ENCODE measurements at regions not wholly inside any gene's neighbourhood (a gene's known extent, or its start where the extent isn't known, plus 50 kb on each side); places are given as distances from the start of the nearest gene placed in this dataset.

DNA sequence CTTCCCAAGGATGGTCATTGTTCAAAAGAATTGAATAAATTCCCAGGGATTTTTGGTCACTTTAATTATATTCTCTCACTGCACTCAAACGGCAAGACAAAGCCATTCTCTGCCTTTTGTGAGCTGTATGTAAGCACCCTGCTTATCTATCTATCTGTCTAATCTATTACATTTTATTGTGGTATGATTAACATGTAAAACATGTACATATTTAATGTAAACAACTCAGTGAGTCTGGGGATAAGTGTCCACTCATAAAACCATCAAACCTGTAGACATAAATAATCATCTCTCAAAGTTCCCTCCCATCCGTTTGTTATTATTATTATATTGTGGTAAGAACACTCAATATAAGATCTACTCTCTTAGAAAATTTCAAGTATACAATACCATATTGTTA lies 167.1 kb downstream of the CAND1 start:
- TF ChIP-seq, protein P1, sequence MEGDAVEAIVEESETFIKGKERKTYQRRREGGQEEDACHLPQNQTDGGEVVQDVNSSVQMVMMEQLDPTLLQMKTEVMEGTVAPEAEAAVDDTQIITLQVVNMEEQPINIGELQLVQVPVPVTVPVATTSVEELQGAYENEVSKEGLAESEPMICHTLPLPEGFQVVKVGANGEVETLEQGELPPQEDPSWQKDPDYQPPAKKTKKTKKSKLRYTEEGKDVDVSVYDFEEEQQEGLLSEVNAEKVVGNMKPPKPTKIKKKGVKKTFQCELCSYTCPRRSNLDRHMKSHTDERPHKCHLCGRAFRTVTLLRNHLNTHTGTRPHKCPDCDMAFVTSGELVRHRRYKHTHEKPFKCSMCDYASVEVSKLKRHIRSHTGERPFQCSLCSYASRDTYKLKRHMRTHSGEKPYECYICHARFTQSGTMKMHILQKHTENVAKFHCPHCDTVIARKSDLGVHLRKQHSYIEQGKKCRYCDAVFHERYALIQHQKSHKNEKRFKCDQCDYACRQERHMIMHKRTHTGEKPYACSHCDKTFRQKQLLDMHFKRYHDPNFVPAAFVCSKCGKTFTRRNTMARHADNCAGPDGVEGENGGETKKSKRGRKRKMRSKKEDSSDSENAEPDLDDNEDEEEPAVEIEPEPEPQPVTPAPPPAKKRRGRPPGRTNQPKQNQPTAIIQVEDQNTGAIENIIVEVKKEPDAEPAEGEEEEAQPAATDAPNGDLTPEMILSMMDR (IDR thresholded peaks at IDR 0.05): no peak
- POLR2A ChIA-PET: no interaction called here
- H3K4me1 Mint-ChIP-seq (ENCODE audit: low read depth): peaks cover 8% of the 10 kb centered on the region
- no peak overlapping the region for H3K4me3 Mint-ChIP-seq
- H3K36me3 Mint-ChIP-seq (ENCODE audit: low read depth): no peaks in the 10 kb centered on the region
- H3K27ac Mint-ChIP-seq: no peak overlapping the region
- ATAC-seq: no peak
- CTCF ChIA-PET: interaction anchor here (0.9 to 1.6 kb wide), 3 partner anchors 10 to 504 kb away, joined by 3 to 8 read pairs (median 3); no protein-coding TSS in a partner anchor
- peaks cover 2% of the 10 kb centered on the region for H3K9me3 Mint-ChIP-seq
- H3K27me3 Mint-ChIP-seq: no peaks in the 10 kb centered on the region
- intact Hi-C loops (cut with micrococcal nuclease): no loop called here
- DNase-seq: no peak

DNA sequence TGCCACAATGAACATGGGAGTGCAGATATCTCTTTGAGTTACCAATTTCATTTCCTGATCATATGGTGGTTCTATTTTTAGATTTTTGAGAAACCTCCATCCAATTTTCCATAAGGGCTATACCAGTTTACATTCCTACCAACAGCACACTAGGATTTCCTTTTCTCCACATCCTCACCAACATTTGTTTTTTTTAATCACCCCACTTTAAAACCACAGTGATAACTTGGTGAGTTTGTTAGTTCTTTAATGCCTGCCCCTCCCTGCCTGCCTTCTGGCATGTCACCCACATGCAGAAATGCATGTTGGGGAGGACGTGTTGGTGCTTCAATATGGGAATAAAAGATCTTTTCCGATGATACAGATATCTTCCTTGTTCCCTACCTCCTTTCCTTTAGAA lies 167.9 kb downstream of the CAND1 start:
- no peak overlapping the region for H3K4me3 Mint-ChIP-seq
- TF ChIP-seq, protein P1 (IDR thresholded peaks at IDR 0.05): no peak
- intact Hi-C loops (cut with micrococcal nuclease): no loop called here
- H3K9me3 Mint-ChIP-seq: peaks cover 2% of the 10 kb centered on the region
- CTCF ChIA-PET: interaction anchor here (1.4 kb wide), 1 partner anchor 24 kb away, joined by 3 read pairs; no protein-coding TSS in a partner anchor
- no peaks in the 10 kb centered on the region for H3K27me3 Mint-ChIP-seq
- DNase-seq (no peak), ATAC-seq (no peak)
- peaks cover 16% of the 10 kb centered on the region for H3K4me1 Mint-ChIP-seq (ENCODE audit: low read depth)
- H3K36me3 Mint-ChIP-seq (ENCODE audit: low read depth): no peaks in the 10 kb centered on the region
- POLR2A ChIA-PET: no interaction called here
- H3K27ac Mint-ChIP-seq: no peak overlapping the region

DNA sequence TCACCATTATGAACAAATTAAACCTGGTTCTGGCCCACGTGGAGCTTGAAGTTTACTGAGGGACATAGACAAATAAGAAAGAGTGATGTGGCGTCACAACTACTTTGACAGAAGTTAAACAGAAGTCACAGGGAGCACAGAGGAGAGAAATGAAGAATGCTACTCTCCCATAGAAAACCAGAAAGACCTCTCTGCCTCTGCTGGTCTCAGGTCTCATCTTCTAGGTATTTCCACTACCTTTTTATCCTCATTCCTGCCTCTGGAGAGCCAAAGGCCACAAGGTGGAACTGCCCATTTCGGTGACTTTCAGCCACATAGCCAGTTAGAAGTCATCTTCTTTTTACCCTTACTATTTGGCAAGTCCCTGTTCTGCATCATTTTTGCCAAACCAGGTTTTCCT lies 170.5 kb downstream of the CAND1 start:
- no peak overlapping the region for H3K4me3 Mint-ChIP-seq
- intact Hi-C loops (cut with micrococcal nuclease): no loop called here

DNA sequence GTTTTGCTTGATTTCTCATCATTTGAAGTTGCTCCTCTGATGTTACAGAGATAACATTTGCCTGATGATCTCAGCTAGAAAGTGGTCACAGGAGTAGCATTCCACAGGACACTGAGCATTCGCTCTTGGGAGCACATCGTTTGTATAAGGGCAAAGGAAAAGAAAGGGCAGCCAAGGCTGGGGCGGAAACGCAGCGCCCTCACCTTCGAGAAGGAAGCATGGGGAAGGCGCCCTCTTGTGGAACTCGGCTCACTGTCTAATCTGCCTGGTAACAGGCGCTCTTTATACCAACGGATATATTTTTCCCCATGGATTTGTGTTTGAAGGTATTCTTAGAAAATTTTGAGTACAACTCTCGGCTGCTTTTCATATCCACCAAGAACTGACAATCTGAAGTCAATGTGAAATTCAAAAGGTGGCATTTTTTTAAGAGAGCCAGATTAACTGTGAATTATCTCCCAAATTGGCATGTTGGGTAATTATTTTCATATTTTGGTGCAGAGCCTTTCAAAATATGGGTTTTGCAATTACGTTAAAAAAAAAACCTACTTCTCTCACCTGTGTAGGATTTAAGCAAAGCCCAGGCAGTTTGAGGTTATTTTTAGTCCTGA lies 172.7 kb downstream of the CAND1 start:
- TF ChIP-seq, protein P1 (IDR thresholded peaks at IDR 0.05): peak; percentile 75
- Mint-ChIP-seq H3K27me3 (no peaks in the 10 kb centered on the region), H3K4me3 (no peak overlapping the region), H3K4me1 (ENCODE audit: low read depth) (peaks cover 24% of the 10 kb centered on the region), H3K9me3 (peaks cover 2% of the 10 kb centered on the region), H3K36me3 (ENCODE audit: low read depth) (no peaks in the 10 kb centered on the region), H3K27ac (no peak overlapping the region)
- ATAC-seq (peak; percentile 98), DNase-seq (peak; percentile 92)
- ChIA-PET CTCF (interaction anchor here (0.7 to 2.6 kb wide), 12 partner anchors 10 to 449 kb away, joined by 3 to 21 read pairs (median 4); no protein-coding TSS in a partner anchor), POLR2A (no interaction called here)
- intact Hi-C loops (cut with micrococcal nuclease): loop anchor here (2.0 kb wide), 1 partner anchor 89 kb away; no protein-coding TSS in a partner anchor

More for the DNA sequence above, 170.5 kb downstream of the CAND1 start:
- DNase-seq (no peak), ATAC-seq (no peak)
- CTCF ChIA-PET: interaction anchor here (1.0 to 1.8 kb wide), 3 partner anchors 13 to 194 kb away, joined by 3 to 7 read pairs (median 6); no protein-coding TSS in a partner anchor
- TF ChIP-seq, protein P1 (IDR thresholded peaks at IDR 0.05): no peak
- Mint-ChIP-seq H3K9me3 (peaks cover 2% of the 10 kb centered on the region), H3K27me3 (no peaks in the 10 kb centered on the region), H3K27ac (no peak overlapping the region), H3K36me3 (ENCODE audit: low read depth) (no peaks in the 10 kb centered on the region), H3K4me1 (ENCODE audit: low read depth) (peaks cover 22% of the 10 kb centered on the region)
- POLR2A ChIA-PET: interaction anchor here (0.6 kb wide), 1 partner anchor 9 kb away, joined by 3 read pairs; no protein-coding TSS in a partner anchor

DNA sequence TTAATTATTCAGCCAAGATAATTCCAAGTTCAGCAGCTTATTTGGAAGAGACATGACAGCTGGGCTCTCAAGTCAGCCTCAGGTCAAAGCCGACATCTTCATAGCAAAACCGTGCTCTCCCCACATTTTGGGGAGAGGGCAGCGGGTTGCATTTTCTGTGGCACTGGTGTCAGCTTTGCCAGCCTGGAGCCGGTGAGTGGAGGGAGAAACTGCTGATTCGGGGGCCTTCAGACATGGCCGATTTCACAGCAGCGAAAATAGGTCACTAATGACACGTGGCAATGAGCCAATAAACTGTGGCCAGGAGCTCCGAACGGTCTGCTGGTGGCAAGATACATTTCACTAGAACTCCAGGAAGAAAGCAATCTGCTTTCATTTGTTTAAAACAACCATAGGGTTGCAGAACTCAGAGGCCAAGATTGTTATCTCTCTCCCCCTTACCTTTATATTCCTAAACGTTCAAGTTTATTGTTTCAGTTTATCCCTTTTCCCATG lies 173.2 kb downstream of the CAND1 start:
- H3K4me1 Mint-ChIP-seq (ENCODE audit: low read depth): peaks cover 24% of the 10 kb centered on the region
- no peak for DNase-seq
- intact Hi-C loops (cut with micrococcal nuclease): loop anchor here (2.0 kb wide), 1 partner anchor 90 kb away; no protein-coding TSS in a partner anchor
- H3K36me3 Mint-ChIP-seq (ENCODE audit: low read depth): no peaks in the 10 kb centered on the region
- CTCF ChIA-PET: interaction anchor here (0.7 to 2.6 kb wide), 4 partner anchors 86 to 449 kb away, joined by 3 to 21 read pairs (median 4); no protein-coding TSS in a partner anchor
- TF ChIP-seq, protein P1 (IDR thresholded peaks at IDR 0.05): no peak
- no peak overlapping the region for H3K4me3 Mint-ChIP-seq
- H3K27ac Mint-ChIP-seq: no peak overlapping the region
- ATAC-seq: no peak
- peaks cover 2% of the 10 kb centered on the region for H3K9me3 Mint-ChIP-seq
- H3K27me3 Mint-ChIP-seq: no peaks in the 10 kb centered on the region
- POLR2A ChIA-PET: interaction anchor here (1.1 kb wide), 1 partner anchor 206 kb away, joined by 3 read pairs; the partner anchor contains the start of gene DYRK2
